Left renal pelvis (tissue), 4 donors: ENCODE measurements at regions not wholly inside any gene's neighbourhood (a gene's known extent, or its start where the extent isn't known, plus 50 kb on each side); places are given as distances from the start of the nearest gene placed in this dataset.

Source experiments
- DNase-seq, 4 donors: peaks; one replicate each; pipeline ENCODE4 v3.0.0-alpha.2; 2013; ENCODE audit warnings: low read depth in 4 of 4, low spot score in 3 of 4

DNA sequence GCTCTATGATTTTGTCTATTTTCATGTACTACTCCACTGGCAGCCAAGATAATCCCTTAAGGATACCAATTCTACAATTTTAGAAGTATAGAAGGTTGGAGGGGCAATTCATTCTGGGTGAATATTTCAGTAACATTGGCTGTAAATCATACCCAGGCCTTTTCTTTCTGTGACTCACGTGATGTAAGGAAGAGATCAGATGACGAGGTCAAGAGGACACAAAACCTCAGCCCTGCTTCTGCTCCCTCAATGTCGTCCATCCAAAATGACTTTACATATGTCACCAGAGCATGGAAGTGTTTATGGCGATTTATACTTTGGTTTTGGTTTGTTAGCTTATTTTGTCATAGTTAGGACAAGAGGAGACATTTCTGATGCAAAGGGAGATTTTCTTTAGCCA, 70.7 kb upstream of the SLC4A4 start:
- no peak for DNase-seq

DNA sequence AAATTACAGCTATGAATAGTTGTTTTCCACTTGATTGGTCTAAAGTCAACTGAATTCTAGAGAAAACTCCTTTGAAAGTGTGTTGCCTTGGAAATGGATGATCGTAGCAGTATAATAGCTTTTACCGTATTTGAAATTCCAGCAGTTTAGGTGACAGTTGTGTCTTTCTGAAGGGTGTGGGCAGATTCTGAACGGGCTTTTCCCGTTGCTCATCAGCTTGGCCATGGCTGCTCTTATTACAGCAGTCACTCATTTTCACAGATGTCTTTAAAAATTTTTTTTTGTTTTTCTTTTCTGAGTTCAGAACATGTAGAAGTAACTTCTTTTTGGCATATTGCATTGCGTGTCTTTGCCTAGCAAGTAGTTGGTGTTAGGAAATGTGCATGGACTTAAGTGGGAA, 69.6 kb upstream of the SLC4A4 start:
- DNase-seq: no peak

DNA sequence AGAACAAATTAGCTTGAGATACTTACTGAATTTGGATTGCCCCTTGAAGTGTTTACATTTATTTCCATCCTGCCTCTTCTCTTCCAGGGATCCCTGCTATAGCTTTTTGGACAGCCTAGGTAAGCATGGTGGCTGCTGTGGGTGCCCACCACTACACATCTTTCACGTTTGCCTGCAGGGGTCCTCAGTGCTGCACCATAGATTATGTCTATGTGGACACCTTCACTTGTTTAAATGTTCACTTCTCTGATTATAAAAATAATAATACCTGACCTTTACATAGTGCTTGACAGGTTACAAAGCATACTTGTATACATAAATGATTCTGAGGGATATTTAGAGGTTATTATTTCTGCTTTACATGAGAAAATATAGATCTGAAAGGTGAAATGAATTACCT, 67.9 kb upstream of the SLC4A4 start:
- DNase-seq: no peak

DNA sequence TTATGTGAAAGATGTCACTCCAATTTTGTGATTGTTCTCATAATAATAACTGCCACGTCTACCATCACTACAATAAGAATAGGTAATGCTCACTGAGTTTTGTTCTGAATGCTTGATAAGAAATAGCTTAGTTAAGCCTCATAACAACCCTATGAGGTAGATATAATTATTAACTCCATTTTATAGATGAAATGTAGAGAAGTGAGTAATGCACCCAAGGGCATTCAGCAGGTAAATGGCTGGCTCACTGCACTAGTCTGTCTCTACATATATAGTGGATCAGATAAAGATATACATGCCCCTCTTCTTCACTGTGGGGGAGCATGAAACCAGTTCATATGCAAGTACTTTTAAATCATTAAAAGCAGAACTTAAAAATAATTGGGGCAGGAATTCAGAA, 65.8 kb upstream of the SLC4A4 start:
- no peak for DNase-seq

DNA sequence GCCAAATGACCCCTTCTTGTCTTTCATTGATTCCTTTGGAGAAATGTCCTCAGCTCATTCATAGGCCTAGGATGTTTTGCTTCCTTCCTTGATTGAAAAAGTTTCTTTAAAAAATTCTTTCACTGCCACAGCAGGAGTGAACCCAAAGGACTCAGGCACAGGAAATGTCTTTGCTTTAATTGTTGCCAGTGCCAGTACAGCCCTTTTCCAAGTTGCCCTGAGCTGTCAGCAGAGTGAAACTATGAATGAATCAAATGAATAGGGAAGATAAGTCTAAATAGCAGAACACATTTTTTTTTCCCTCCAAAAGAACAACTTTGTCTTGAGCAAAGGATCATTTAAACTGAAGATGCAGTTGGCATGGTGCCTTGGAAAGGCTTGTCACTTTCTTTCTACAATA, 63.8 kb upstream of the SLC4A4 start:
- no peak for DNase-seq

DNA sequence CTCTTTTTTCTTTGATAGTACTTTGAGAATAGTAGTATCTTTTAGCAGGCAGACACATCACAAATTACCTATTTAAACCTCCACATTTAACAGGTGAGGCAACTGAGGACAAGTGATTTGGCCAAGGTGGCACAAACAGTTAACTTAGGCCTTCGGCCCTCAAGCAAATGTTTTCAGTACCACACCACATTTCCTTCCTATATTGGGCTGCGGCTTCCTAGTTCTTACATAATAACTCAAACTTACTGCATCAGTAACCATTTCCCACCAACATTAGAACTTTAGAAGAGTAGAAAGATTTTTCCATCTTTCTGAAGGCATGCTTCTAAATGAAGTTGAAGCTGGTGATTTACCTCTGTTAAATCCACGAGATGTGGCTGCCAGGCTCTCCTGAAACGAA, 63.2 kb upstream of the SLC4A4 start:
- DNase-seq: no peak

DNA sequence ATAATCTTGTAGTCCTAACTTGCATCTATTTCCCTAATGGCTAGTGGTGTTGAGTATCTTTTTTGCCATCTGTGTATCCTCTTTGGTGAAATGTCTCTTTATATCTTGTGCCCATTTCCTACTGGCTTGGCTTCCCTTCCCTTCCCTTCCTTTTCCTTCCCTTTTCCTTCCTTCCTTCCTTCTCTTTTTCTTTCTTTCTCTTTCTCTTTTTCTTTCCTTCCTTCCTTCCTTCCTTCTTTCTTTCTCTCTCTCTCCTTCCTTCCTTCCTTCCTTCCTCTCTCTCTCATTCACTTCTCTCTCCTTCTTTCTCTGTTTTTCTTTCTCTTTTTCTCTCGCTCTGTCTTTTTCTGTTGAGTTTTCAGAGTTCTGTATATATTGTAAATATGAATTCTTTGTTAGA, 61.5 kb upstream of the SLC4A4 start:
- DNase-seq: no peak

DNA sequence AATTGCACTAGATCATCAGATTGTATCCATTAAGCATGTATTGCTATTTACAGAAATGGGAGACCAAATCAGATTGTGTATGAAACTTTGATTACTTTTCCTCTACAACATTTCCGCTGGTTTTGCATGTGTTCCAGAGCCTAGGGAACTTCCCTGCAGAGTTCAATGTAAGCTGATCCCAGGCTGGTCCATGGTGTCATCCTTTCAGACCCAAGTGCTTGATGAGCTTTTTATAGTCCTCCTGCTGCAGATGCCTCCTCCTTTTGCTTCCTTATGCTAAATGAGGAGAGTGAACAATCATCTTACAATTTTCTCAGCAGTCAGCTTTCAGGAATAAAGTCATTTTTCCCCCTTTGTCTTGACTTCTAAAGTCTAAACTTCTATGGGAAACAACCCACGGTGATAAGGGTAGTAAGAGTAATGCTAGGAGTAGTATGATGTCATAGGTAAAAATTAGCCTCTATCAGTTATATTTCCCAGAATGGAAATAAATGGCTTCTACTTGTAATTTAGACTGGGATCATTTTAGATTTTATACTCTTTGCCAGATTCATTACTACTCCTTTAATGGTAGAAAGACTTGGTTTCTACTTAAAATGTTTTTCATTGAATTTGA, 55.1 kb upstream of the SLC4A4 start:
- DNase-seq: no peak

DNA sequence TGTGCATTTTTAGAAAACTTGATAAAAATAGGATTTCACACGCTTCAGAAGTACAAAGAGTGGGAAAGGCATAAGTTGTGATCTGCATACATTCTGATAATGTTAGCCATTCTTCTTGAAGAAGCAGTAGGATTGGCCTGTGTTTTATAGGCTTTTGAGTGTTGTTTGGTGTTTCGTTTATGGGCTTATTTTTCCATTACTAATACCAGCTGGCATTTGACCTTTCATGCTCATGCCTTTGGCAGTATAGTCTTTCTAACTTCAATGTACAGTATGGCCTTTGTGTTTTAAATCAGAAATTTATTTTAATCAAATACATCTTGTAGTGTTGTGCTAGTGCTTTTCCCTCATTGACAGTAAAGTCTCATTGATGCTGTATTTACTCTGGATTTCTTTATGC, 51.5 kb upstream of the SLC4A4 start:
- DNase-seq: no peak

DNA sequence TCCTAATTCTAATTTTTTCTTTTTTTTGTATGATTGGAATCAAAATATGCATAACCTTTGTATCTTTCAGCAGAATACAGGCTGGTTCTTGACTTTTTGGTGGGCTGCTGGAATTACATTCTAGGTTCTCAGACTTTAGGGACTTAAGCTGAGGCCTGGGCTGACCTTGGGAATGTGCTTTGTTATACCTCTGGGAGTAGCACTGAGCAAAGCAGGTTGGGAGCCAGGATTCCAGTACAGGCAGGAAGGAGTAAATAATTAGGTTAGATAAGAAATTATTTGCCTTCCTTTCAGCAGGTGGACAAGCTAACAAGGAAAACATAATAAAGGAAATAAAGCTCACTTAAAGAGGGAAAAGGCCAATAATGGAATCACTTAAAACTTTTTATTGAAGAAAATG, 49.9 kb upstream of the SLC4A4 start:
- no peak for DNase-seq
